GM12864 (cell line): ENCODE measurements at regions not wholly inside any gene's neighbourhood (a gene's known extent, or its start where the extent isn't known, plus 50 kb on each side); places are given as distances from the start of the nearest gene placed in this dataset.

Experiments used
- DNase-seq: peaks from one replicate; pipeline ENCODE4 v3.0.0-alpha.2; 2011; ENCODE audit warnings: low read depth
- H3K4me3 ChIP-seq: 2 replicates; pipeline ENCODE4 v1.5.1; 2011; ENCODE audit warnings: mild to moderate bottlenecking, low read depth, low read length, control low read depth
- CTCF ChIP-seq: IDR thresholded peaks from 2 replicates; pipeline ENCODE4 v1.5.1; 2011; ENCODE audit warnings: low read depth, mild to moderate bottlenecking, moderate library complexity, low read length, control low read depth, inconsistent platforms; ENCODE audit errors: missing control alignments

- no peak for TF ChIP-seq CTCF
- no peak overlapping the region for H3K4me3 ChIP-seq
- DNase-seq = no peak
Observed at GRCh38 chr20:39878320-39878719, 810.7 kb downstream of the MAFB start.

GRCh38 chr20:39877788-39878187 lies 811.2 kb downstream of the MAFB start:
- TF ChIP-seq CTCF = no peak
- H3K4me3 ChIP-seq = no peak overlapping the region
- no peak for DNase-seq

GRCh38 chr20:39876976-39877635 lies 811.9 kb downstream of the MAFB start:
- no peak for DNase-seq
- no peak for TF ChIP-seq CTCF
- no peak overlapping the region for H3K4me3 ChIP-seq

GRCh38 chr20:39875492-39876110 lies 813.4 kb downstream of the MAFB start:
- no peak for DNase-seq
- no peak for TF ChIP-seq CTCF
- H3K4me3 ChIP-seq = no peak overlapping the region

GRCh38 chr20:39874049-39874893 lies 814.8 kb downstream of the MAFB start:
- TF ChIP-seq CTCF = peak; percentile 97
- peak; percentile 43 for DNase-seq
- H3K4me3 ChIP-seq = no peak overlapping the region

GRCh38 chr20:39873286-39873685 lies 815.8 kb downstream of the MAFB start:
- no peak for TF ChIP-seq CTCF
- no peak for DNase-seq
- H3K4me3 ChIP-seq = no peak overlapping the region
